A549 (cell line): ENCODE measurements at regions not wholly inside any gene's neighbourhood (a gene's known extent, or its start where the extent isn't known, plus 50 kb on each side); places are given as distances from the start of the nearest gene placed in this dataset.
A peak's percentile ranks its signal among the peaks of the same experiment; 100 is the strongest.

Experiments used
- ATAC-seq, 2 experiments: fragments of 200-7000 bp in 1 of 2; fragments of >200 bp in 1 of 2; cut with Nextera tagmentation in 1 of 2; cut with Tn5 transposase in 1 of 2; 3 replicates each; pipeline versions ENCODE4 v1.8.0 to v1.9.1; 2018 to 2020; ENCODE audit warnings: mild to moderate bottlenecking in 1 of 2, moderate library complexity in 1 of 2
- CTCF ChIA-PET: fragments of 300-600 bp; sonication (Branson Sonifier 250); formaldehyde crosslinking; extraction: SDS; loops from one replicate; lab custom pipeline; 2021; ENCODE audit warnings: antibody characterized with exemption, inconsistent platforms; lab: Yijun Ruan, JAX
- POLR2A ChIA-PET: fragments of 350-600 bp; formaldehyde crosslinking; extraction: SDS; loops from one replicate; lab custom pipeline; 2021; ENCODE audit warnings: antibody characterized with exemption, inconsistent platforms; lab: Yijun Ruan, JAX
- DNase-seq, 2 experiments: peaks; one replicate each; pipeline versions ENCODE4 v3.0.0 to v3.0.0-alpha.2; 2011 to 2016; ENCODE audit warnings: low read depth in 1 of 2, low spot score in 1 of 2
- FAIRE-seq: peaks from 2 replicates; lab custom pipeline; 2011; peaks lifted over from hg19 to GRCh38; lab: Jason Lieb, UNC
- H3K27ac ChIP-seq, 2 experiments: fragments of >200 bp; sonication (Bioruptor Twin); formaldehyde crosslinking; 3 replicates each; pipeline ENCODE4 v1.5.1; 2016 to 2017
- H3K4me1 ChIP-seq: fragments of >200 bp; sonication (Bioruptor Twin); formaldehyde crosslinking; 3 replicates; pipeline ENCODE4 v1.6.1; 2016
- H3K4me2 ChIP-seq: fragments of >200 bp; sonication (Bioruptor Twin); formaldehyde crosslinking; 3 replicates; pipeline ENCODE4 v1.6.1; 2016
- H3K4me3 ChIP-seq: fragments of >200 bp; sonication (Bioruptor Twin); formaldehyde crosslinking; 3 replicates; pipeline ENCODE4 v1.5.1; 2016
- H3K9me3 ChIP-seq: fragments of >200 bp; sonication (Bioruptor Twin); formaldehyde crosslinking; 3 replicates; pipeline ENCODE4 v1.6.1; 2016
- EHF ChIP-seq: fragments of 250-450 bp; sonication (Bioruptor Pico); IDR thresholded peaks from 2 replicates; pipeline ENCODE4 v1.5.0; 2020; ENCODE audit warnings: mild to moderate bottlenecking
- GATA3 ChIP-seq: IDR thresholded peaks from 2 replicates; pipeline ENCODE4 v1.6.1; 2012; ENCODE audit warnings: borderline replicate concordance
- HDAC2 ChIP-seq: fragments of 200-600 bp; sonication (generic); IDR thresholded peaks from 2 replicates; pipeline ENCODE4 v1.6.1; 2016
- HES2 ChIP-seq: fragments of >200 bp; sonication (Bioruptor Twin); formaldehyde crosslinking; IDR thresholded peaks from 2 replicates; pipeline ENCODE4 v1.6.1; 2016
- HOXA7 ChIP-seq: fragments of 250-450 bp; sonication (Bioruptor Pico); IDR thresholded peaks from 2 replicates; pipeline ENCODE4 v1.5.0; 2020; ENCODE audit warnings: mild to moderate bottlenecking, moderate library complexity
- MAZ ChIP-seq: fragments of 150-350 bp; IDR thresholded peaks from 2 replicates; pipeline ENCODE4 v1.6.1; 2014; ENCODE audit warnings: antibody characterized with exemption, low read depth, low read length, borderline replicate concordance
- MYC ChIP-seq: IDR thresholded peaks from 2 replicates; pipeline ENCODE4 v1.6.1; 2012; ENCODE audit warnings: mild to moderate bottlenecking, inconsistent platforms, low read length, improper control_type of control experiment, borderline replicate concordance
- NFE2L2 ChIP-seq: fragments of 150-350 bp; conservative IDR thresholded peaks from 2 replicates; pipeline ENCODE4 v1.6.1; 2014; ENCODE audit warnings: low read length
- NPAS2 ChIP-seq: fragments of 250-450 bp; sonication (Bioruptor Pico); IDR thresholded peaks from 2 replicates; pipeline ENCODE4 v1.8.0; 2022; ENCODE audit warnings: mild to moderate bottlenecking, moderate library complexity, borderline replicate concordance
- POLR2AphosphoS2 ChIP-seq: conservative IDR thresholded peaks from 2 replicates; pipeline ENCODE4 v1.6.1; 2012; ENCODE audit warnings: low read length, improper control_type of control experiment, inconsistent platforms
- SMC3 ChIP-seq: fragments of >200 bp; sonication (Bioruptor Twin); formaldehyde crosslinking; IDR thresholded peaks from 3 replicates; pipeline ENCODE4 v1.6.1; 2018; ENCODE audit warnings: inconsistent platforms
- USF2 ChIP-seq: fragments of 450-650 bp; IDR thresholded peaks from 2 replicates; pipeline ENCODE4 v1.6.1; 2014; ENCODE audit warnings: antibody characterized with exemption
- ZFP36 ChIP-seq: fragments of 450-650 bp; IDR thresholded peaks from 2 replicates; pipeline ENCODE4 v1.6.1; 2014; ENCODE audit warnings: borderline replicate concordance; ENCODE audit not compliant: partially characterized antibody
- ZNF302 ChIP-seq: fragments of 250-450 bp; sonication (Bioruptor Pico); IDR thresholded peaks from 2 replicates; pipeline ENCODE4 v1.9.0; 2021; ENCODE audit warnings: inconsistent platforms, mild to moderate bottlenecking, moderate library complexity
- WGBS: methylation state at CpG from one replicate; pipeline ENCODE4 v1.1.6; 2017; ENCODE audit errors: missing lambda C conversion rate; 5-methylcytosine and 5-hydroxymethylcytosine counted together
- TF ChIP-seq, protein P1 (sequence below): fragments of >200 bp; sonication (Bioruptor Twin); formaldehyde crosslinking; IDR thresholded peaks from 3 replicates; pipeline ENCODE4 v1.5.1; 2016

GRCh38 chr4:139606103-139606502 lies 50.1 kb upstream of the SETD7 start:
- WGBS, result 62% methylated on average over 8 of the region's 8 CpGs
- H3K4me3 ChIP-seq, result peak overlapping the region; percentile 42
- no peak for ATAC-seq
- peaks cover 69% of the 10 kb centered on the region for H3K4me1 ChIP-seq
- TF ChIP-seq POLR2AphosphoS2, result no peak
- TF ChIP-seq EHF (CRISPR knock-in tag), result no peak
- no peak for TF ChIP-seq ZNF302 (CRISPR knock-in tag)
- TF ChIP-seq, protein P1, sequence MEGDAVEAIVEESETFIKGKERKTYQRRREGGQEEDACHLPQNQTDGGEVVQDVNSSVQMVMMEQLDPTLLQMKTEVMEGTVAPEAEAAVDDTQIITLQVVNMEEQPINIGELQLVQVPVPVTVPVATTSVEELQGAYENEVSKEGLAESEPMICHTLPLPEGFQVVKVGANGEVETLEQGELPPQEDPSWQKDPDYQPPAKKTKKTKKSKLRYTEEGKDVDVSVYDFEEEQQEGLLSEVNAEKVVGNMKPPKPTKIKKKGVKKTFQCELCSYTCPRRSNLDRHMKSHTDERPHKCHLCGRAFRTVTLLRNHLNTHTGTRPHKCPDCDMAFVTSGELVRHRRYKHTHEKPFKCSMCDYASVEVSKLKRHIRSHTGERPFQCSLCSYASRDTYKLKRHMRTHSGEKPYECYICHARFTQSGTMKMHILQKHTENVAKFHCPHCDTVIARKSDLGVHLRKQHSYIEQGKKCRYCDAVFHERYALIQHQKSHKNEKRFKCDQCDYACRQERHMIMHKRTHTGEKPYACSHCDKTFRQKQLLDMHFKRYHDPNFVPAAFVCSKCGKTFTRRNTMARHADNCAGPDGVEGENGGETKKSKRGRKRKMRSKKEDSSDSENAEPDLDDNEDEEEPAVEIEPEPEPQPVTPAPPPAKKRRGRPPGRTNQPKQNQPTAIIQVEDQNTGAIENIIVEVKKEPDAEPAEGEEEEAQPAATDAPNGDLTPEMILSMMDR, result no peak
- TF ChIP-seq MAZ, result no peak
- no peak for TF ChIP-seq GATA3
- no peak for TF ChIP-seq HES2
- no peak for TF ChIP-seq NPAS2 (CRISPR knock-in tag)
- no peak for TF ChIP-seq NFE2L2
- no peak for TF ChIP-seq ZFP36
- TF ChIP-seq HDAC2, result no peak
- no peak for TF ChIP-seq HOXA7 (CRISPR knock-in tag)
- no peak for TF ChIP-seq USF2
- no peak for TF ChIP-seq SMC3
- no peak for TF ChIP-seq MYC
- ChIA-PET POLR2A (interaction anchor here (1.1 to 1.6 kb wide), 2 partner anchors 50 to 51 kb away, joined by 3 to 6 read pairs; partner anchors contain the start of gene SETD7), CTCF (interaction anchor here (0.5 to 9.5 kb wide), 7 partner anchors 9 to 583 kb away, joined by 3 to 260 read pairs (median 11); no protein-coding TSS in a partner anchor)
- H3K9me3 ChIP-seq, result no peaks in the 10 kb centered on the region
- peak overlapping the region; percentile 77 for H3K4me2 ChIP-seq
- FAIRE-seq, result no peak
- H3K27ac ChIP-seq, result peak overlapping the region; percentile 94
- DNase-seq, result no peak
